Sigmoid colon (tissue), 3 donors: ENCODE measurements at regions not wholly inside any gene's neighbourhood (a gene's known extent, or its start where the extent isn't known, plus 50 kb on each side); places are given as distances from the start of the nearest gene placed in this dataset.

Experiments
- CTCF ChIP-seq, 4 experiments: fragments of 450-650 bp in 3 of 4; fragments of 200-600 bp in 1 of 4; IDR thresholded peaks; one replicate each; pipeline ENCODE4 v1.5.1; 2016 to 2019; ENCODE audit warnings: antibody characterized with exemption in 4 of 4, mild to moderate bottlenecking in 3 of 4, moderate library complexity in 2 of 4
- POLR2A ChIP-seq, 2 donors: fragments of 450-650 bp; IDR thresholded peaks; one replicate each; pipeline ENCODE4 v1.6.1; 2016; ENCODE audit warnings: antibody characterized with exemption in 2 of 2, mild to moderate bottlenecking in 2 of 2, moderate library complexity in 2 of 2

- TF ChIP-seq CTCF (IDR thresholded peaks at IDR 0.05): no peak
- TF ChIP-seq POLR2A (IDR thresholded peaks at IDR 0.05): no peak
Measured at GRCh38 chr2:13104723-13105122, 388.0 kb downstream of the TRIB2 start.
